ENCODE measurements at regions not wholly inside any gene's neighbourhood (a gene's known extent, or its start where the extent isn't known, plus 50 kb on each side); places are given as distances from the start of the nearest gene placed in this dataset.

DNA sequence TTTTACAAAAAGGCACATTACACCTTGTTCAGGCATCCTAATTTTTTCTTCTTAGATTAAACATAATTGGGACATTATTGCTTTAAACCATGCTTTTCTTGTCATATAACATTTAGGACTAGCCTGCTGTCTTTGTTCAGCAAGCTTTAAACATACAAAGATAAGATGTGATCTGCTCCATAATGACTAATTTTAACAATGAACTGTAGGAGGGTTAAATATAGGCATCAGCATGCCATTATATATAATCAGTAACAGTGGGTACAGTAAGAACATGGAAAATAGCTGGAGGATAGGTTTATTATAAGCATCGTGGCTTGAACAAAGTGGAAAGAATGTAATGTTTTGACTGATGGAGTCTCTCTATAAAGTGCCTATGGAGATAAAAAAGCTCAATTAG is 661.7 kb downstream of the SLITRK6 start:
- TF ChIP-seq CTCF (IDR thresholded peaks at IDR 0.05; ENCODE audit: low read length) (no peak), EZH2 (IDR thresholded peaks at IDR 0.05; ENCODE audit: borderline replicate concordance, low read length) (no peak)
